HG03432 (cell line): ENCODE measurements at regions not wholly inside any gene's neighbourhood (a gene's known extent, or its start where the extent isn't known, plus 50 kb on each side); places are given as distances from the start of the nearest gene placed in this dataset.
"Not testable (repeated sequence)": the region's sequence is repeated elsewhere in the genome, so short reads cannot be mapped to it uniquely, and the experiment has no call there.

Experiments used
- ATAC-seq: cut with Tn5 transposase; IDR thresholded peaks from one replicate; pipeline ENCODE4 v1.9.1; 2021; ENCODE audit warnings: mild to moderate bottlenecking, moderate library complexity; ENCODE audit not compliant: unreplicated experiment

DNA sequence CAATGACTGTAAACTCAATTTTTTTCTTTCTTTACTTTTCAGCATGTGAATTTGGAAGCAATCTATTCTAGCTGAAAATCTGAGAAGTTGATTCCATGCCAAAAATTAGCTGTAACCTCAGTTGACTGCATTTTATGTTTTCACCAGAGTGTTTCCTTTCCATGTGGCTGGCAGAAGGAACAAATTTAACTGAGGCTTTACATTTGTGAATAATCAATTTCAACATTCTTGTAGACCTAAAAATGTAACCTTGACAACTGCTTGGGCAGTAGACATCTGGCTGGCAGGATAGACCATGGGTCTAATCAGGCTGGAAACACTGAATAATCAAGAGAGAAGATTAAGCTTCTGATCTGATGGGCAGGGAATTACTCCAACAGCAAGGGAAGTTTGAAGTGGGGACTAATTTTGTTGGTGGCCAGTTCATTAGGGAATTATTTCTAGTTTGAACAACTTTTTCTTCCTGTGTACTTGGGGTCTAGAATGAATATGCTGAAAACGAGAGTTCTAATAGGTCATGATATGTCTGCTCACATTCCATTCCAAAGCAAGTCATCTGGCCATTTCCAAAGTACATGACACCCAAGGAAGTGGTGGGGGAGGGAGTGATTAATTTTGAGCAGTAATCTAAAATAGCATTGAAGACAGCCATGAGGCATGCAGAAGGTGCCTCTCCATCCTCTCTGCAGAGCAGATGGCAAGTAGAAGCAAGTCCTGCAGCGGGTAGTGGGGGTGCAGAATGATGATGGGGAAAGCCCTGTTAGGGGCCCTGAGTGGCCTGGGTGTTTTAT, 68.2 kb downstream of the ATP23 start:
- no peak for ATAC-seq

GRCh38 chr12:58011676-58012075, 70.3 kb downstream of the ATP23 start:
- no peak for ATAC-seq

- ATAC-seq, result not testable (repeated sequence)
Measured at GRCh38 chr12:58022379-58023020, 81.1 kb downstream of the ATP23 start.

DNA sequence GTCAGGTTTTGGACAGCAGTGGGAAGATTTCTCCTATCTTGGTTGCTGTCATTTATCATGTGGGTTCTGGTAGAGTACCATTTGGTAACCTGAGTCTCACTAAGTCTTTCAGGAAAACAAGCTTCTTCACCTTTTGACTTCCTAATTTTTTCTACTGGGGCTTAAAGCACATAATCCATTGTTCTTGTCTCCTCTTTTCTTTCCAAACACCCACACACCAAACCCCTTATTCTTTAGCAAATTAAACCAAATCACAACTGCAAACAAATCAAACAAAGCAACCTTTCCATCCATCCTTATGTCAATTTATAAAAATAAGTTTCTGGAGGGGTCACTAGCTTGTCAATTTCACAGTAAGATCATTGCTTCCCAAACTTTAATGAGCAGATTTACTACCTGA, 84.1 kb downstream of the ATP23 start:
- ATAC-seq, result no peak

DNA sequence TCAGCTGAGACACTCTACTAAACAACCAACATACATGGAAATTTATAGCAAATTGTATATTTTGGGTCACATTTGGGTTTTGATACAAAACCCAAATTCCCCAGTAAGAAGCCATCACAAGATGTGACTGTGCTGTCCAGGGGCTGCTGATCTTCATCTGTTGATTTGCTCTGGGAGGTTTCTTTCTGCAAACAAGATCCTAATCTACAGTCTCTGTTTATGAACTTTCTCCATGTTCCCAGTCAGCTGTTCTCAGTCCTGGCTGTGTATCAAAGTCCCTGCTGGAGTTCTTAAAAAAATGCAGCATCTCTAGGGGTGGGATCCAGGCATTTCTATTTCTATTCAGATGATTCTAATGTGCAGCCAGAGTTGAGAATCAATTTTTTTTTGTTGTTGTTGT, 85.1 kb downstream of the ATP23 start:
- no peak for ATAC-seq

DNA sequence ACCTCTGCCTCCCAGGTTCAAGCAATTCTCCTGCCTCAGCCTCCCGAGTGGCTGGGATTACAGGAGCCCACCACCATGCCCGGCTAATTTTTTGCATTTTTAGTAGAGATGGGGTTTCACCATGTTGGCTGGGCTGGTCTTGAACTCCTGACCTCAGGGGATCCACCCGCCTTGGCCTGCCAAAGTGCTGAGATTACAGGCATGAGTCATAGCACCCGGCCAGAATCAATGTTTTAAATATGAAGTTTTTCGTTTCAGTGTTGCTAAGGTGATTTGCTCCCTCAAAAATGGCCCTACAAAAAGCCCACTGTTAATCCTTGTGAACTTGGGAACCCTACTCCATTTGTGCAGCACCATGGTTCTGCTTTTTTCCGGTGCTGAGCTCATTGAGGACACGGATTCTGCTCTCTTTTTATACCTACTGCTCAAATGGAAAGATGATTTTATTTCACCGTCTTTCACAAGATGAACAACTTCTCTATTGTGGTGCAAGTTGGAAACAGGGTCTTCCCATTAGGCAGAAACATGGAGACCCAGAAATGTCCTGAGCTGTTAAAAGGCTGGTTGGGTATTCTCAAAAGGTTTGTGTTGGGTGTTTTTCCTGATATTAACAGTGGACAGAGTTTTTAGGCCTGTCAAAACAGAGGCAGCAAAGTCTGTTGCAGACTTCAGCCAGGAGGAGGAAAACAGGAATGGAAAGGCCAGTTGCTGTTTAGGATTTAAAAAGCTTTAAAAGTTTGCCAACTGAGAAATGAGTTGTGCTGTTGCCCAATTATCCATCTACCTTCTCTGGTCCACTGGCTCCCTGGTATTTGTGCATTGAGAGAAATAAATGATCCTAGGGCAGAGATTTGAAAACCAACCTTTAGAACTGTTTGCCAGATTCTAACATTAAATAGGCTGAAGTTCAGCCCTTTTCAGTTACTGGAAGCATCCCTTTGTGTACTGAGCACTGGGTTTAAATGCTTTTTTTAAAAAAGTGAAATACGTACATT, 85.8 kb downstream of the ATP23 start:
- ATAC-seq, result no peak

DNA sequence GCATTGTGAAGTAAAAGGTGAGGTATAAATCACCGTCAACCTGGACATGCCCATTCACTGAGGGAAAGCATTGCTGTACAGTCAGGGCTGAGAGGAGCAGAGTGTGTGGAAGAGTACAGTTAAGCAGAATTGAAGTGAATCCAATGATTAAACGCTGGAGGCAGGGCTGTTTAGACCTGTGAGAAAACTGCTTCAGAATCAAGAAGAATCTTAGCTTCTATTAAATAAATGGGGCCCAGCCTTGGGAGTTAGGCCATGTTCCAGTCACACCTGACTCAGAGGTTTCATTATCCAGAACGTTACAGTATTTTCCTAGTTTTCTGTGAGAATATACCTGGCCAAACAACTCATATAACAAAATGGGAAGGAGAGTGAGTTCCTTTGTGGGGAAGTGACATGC, 86.9 kb downstream of the ATP23 start:
- ATAC-seq, result no peak

GRCh38 chr12:58029260-58029659, 87.9 kb downstream of the ATP23 start:
- no peak for ATAC-seq

- ATAC-seq, result no peak
Measured at GRCh38 chr12:58030566-58031279, 89.4 kb downstream of the ATP23 start.

GRCh38 chr12:58032156-58032555, 90.8 kb downstream of the ATP23 start:
- ATAC-seq, result no peak

DNA sequence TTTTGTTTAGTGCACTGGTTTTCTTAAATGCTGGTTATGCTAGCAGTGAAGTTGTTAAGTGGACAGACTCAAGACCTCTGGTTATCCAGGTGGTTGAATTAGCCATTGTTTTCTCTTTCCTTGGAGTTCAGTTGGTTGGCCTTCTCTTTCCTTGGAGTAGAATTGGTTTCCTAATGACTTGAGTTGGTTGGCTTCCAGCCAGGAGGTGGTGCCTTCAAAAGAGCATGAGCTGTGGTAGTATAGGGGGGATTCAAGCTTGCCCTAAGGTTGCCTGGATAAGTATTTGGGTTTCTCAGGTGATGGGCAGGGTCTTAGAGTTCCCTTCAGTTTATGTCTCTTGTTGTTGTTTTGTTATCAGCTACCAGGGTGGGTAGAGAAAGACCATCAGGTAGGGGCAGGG, 92.5 kb downstream of the ATP23 start:
- no peak for ATAC-seq

DNA sequence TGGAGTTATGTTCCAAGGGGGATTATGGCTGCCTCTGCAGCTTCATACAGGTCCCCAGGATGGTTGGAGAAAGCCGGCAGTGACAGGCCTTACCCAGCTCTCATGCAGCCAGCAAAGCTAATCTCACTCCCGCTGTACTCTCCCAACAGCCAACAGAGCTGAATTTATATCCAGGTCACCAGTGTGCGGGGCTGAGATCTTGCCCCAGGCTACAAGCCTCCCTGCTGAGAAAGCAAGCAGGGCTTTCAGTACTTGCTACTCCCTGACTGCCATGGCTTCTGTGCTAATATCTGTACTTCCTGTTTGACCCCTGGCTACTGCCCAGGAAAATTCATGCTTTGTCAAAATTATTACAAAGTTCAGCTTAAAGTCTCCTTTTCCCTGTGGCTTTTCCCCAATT, 92.9 kb downstream of the ATP23 start:
- no peak for ATAC-seq

DNA sequence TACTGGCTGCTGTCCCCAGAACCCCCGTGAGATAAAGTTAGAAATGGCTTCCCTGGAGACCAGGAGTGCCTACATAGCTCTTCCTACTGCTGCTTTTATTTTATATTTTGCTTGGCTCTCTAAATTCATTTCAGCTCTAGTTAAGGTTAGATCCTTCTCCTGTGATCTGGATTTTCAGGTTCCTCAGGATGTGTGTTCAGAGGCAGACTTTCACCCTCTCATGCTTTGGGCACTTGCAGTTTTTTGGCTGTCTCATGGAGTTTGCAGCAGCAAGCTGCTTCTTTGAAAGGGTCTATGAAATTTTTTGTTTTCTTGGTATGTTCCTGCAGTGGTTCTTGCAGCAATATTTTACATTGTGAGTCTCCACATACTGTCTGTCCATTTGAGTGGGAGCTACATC, 93.3 kb downstream of the ATP23 start:
- no peak for ATAC-seq

- ATAC-seq, result no peak
Measured at GRCh38 chr12:58041441-58041840, 100.1 kb downstream of the ATP23 start.

GRCh38 chr12:58044966-58045365, 103.6 kb downstream of the ATP23 start:
- no peak for ATAC-seq

DNA sequence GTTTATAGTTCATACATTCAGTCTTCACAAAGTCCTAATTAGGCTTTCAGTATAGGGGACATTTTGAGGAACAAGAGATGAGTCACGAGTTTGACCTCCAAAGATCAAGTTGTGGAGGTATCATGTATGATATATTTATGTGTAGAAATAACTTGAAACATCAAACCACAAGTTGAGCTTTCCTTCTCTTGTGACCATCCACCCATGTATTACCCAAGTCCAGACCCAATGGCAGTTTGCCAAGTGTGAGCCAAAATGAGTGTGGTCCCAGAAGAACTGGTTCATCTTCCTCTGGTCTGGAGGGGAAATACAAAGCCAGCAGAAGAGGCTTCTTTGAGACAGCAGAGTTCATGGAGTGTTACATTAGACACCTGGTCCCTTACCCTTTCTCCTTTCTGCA, 104.9 kb downstream of the ATP23 start:
- no peak for ATAC-seq

DNA sequence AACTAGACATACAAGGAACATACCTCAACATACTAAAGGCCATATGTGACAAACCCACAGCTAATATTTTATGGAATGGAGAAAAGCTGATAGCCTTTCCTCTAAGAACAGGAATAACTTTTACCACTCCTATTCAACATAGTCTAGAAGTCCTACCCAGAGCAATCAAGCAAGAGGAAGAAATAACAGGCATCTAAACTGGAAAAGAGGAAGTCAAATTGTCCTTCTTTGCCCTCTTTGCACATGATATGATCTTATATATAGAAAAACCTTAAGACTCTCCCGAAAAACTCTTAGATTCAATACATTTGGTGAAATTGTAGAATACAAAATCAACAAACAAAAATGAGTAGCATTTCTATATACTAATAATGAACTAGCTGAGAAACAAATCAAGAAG, 110.0 kb downstream of the ATP23 start:
- no peak for ATAC-seq

DNA sequence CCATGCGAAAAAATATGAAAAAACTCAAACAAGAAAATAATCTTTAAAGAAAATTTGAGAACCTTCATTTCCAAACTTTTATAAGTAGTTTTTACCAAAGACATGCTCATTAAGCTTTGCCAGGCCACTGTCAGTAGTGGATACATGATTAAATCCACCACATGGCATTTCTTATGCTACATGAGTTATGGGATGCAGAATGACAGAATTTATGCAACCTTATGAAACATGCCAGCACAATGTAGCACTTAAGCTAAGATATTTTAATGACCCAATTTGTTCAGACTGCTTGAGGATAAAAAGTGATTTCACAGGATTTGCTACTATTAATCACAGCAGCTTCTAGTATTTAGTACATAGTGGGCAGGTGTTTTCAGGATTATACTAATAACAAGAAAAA, 123.3 kb downstream of the ATP23 start:
- no peak for ATAC-seq

- ATAC-seq, result no peak
Measured at GRCh38 chr12:58066296-58066695, 124.9 kb downstream of the ATP23 start.

DNA sequence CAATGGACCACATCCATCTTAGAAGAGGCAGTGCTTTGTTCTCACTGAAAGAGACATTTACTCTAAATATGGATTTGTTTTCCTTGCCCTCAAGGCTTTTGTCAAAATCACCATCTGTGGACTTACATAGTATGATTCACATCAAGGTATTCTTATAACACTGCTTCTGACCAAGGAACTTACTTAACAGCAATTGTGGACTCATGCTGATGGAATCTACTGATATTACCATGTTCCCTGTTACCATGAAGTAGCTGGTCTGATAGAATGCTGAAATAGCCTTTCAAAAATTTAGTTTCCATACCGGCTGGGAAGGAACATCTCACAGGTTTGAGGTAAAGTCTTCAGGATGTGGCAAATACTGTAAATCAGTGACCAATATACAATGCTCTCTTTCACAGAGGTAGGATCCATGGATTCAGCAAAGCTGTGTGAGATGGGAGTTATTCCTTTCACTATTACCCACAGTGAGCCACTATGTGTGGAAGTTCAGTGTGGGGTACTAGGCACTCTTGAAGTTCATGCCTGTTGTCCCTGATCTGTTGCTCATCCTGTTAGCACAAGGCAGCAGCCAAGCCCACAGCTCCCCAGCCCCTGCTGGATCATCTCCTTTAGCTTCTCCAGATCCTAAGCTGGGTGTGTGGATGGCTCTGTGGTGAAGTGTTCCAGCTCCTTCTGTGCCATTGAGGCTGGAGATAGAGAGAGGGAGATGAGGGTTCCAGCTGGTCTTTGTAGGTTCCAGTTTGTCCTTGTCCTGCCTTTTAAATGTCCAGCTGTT, 126.4 kb downstream of the ATP23 start:
- no peak for ATAC-seq
